ENCODE measurements at regions not wholly inside any gene's neighbourhood (a gene's known extent, or its start where the extent isn't known, plus 50 kb on each side); places are given as distances from the start of the nearest gene placed in this dataset.

GRCh38 chrX:14420841-14421240 is 108.5 kb upstream of the GLRA2 start:
- TF ChIP-seq POLR2A (IDR thresholded peaks at IDR 0.05), result no peak
- no peak for TF ChIP-seq CTCF (IDR thresholded peaks at IDR 0.05)
- Histone ChIP-seq H3K27me3 (no peaks in the 10 kb centered on the region), H3K9me3 (no peaks in the 10 kb centered on the region), H3K27ac (no peak overlapping the region), H3K4me1 (no peaks in the 10 kb centered on the region), H3K4me3 (replicated peaks in 1 of 3) (no peak overlapping the region), H3K36me3 (no peaks in the 10 kb centered on the region)
- DNase-seq, result no peak
- WGBS, 2 donors, result 58 to 59% methylated on average over 2 of the region's 2 CpGs
- intact Hi-C loops (cut with DNase I), result no loop called here

- Histone ChIP-seq H3K27me3 (no peaks in the 10 kb centered on the region), H3K27ac (no peak overlapping the region), H3K4me3 (replicated peaks in 1 of 3) (no peak overlapping the region), H3K4me1 (no peaks in the 10 kb centered on the region), H3K9me3 (no peaks in the 10 kb centered on the region), H3K36me3 (no peaks in the 10 kb centered on the region)
- no peak for DNase-seq
- no peak for TF ChIP-seq POLR2A (IDR thresholded peaks at IDR 0.05)
- no peak for TF ChIP-seq CTCF (IDR thresholded peaks at IDR 0.05)
- intact Hi-C loops (cut with DNase I), result no loop called here
- WGBS, 2 donors, result 82% methylated on average over 1 of the region's 1 CpG; no CpG with 5 or more reads in 1 of the 2 donors
Measured at GRCh38 chrX:14412686-14413085, 116.7 kb upstream of the GLRA2 start.

GRCh38 chrX:14411326-14411725 is 118.0 kb upstream of the GLRA2 start:
- Histone ChIP-seq H3K27me3 (no peaks in the 10 kb centered on the region), H3K27ac (no peak overlapping the region), H3K4me1 (no peaks in the 10 kb centered on the region), H3K4me3 (replicated peaks in 1 of 3) (no peak overlapping the region), H3K36me3 (no peaks in the 10 kb centered on the region), H3K9me3 (no peaks in the 10 kb centered on the region)
- intact Hi-C loops (cut with DNase I), result no loop called here
- TF ChIP-seq POLR2A (IDR thresholded peaks at IDR 0.05) (no peak), CTCF (IDR thresholded peaks at IDR 0.05) (no peak)
- 67% methylated on average over 1 of the region's 1 CpG for WGBS, 2 donors
- DNase-seq, result no peak

- intact Hi-C loops (cut with DNase I), result no loop called here
- H3K27me3 ChIP-seq, result no peaks in the 10 kb centered on the region
- no peak overlapping the region for H3K27ac ChIP-seq
- H3K4me1 ChIP-seq, result no peaks in the 10 kb centered on the region
- TF ChIP-seq POLR2A (IDR thresholded peaks at IDR 0.05), result no peak
- no peak for TF ChIP-seq CTCF (IDR thresholded peaks at IDR 0.05)
- no peaks in the 10 kb centered on the region for H3K36me3 ChIP-seq
- H3K4me3 ChIP-seq (replicated peaks in 1 of 3), result no peak overlapping the region
- no peak for DNase-seq
- H3K9me3 ChIP-seq, result no peaks in the 10 kb centered on the region
- WGBS, 2 donors, result 25 to 58% methylated on average over 1 to 2 of the region's 2 CpGs
Measured at GRCh38 chrX:14409341-14409740, 120.0 kb upstream of the GLRA2 start.

- intact Hi-C loops (cut with DNase I), result no loop called here
- no peak for TF ChIP-seq CTCF (IDR thresholded peaks at IDR 0.05)
- no peak for TF ChIP-seq POLR2A (IDR thresholded peaks at IDR 0.05)
- Histone ChIP-seq H3K36me3 (no peaks in the 10 kb centered on the region), H3K9me3 (no peaks in the 10 kb centered on the region), H3K27me3 (no peaks in the 10 kb centered on the region), H3K4me3 (replicated peaks in 1 of 3) (no peak overlapping the region), H3K4me1 (no peaks in the 10 kb centered on the region), H3K27ac (no peak overlapping the region)
- no peak for DNase-seq
Measured at GRCh38 chrX:14406225-14406624, 123.1 kb upstream of the GLRA2 start.
